Natural killer cell (primary cell): ENCODE measurements at regions not wholly inside any gene's neighbourhood (a gene's known extent, or its start where the extent isn't known, plus 50 kb on each side); places are given as distances from the start of the nearest gene placed in this dataset.
"Not testable (repeated sequence)": the region's sequence is repeated elsewhere in the genome, so short reads cannot be mapped to it uniquely, and the experiment has no call there.

Experiments
- ATAC-seq, 3 donors: fragments of 150-1000 bp in 2 of 3; fragments of 200-7000 bp in 1 of 3; cut with Tn5 transposase; 1 replicate in 1 of 3; 2 replicates in 2 of 3; pipeline ENCODE4 v1.10.0; 2021; ENCODE audit warnings: mild to moderate bottlenecking in 2 of 3, moderate library complexity in 2 of 3
- DNase-seq, 2 donors: peaks; one replicate each; pipeline versions ENCODE4 v3.0.0 to v3.0.0-alpha.2; 2013 to 2021; ENCODE audit warnings: mixed read lengths in 1 of 2
- H3K27ac ChIP-seq: one replicate; pipeline ENCODE4 v1.5.1; 2013; ENCODE audit warnings: mild to moderate bottlenecking, low read length
- H3K27me3 ChIP-seq: one replicate; pipeline ENCODE4 v1.6.1; 2013; ENCODE audit warnings: low read length; ENCODE audit not compliant: control insufficient read depth, insufficient read depth
- H3K36me3 ChIP-seq: one replicate; pipeline ENCODE4 v1.6.1; 2013; ENCODE audit warnings: low read length; ENCODE audit not compliant: control insufficient read depth, insufficient read depth
- H3K4me1 ChIP-seq: one replicate; pipeline ENCODE4 v1.6.1; 2013; ENCODE audit warnings: low read length; ENCODE audit not compliant: control insufficient read depth, insufficient read depth
- H3K4me3 ChIP-seq: one replicate; pipeline ENCODE4 v1.5.1; 2013; ENCODE audit warnings: low read length
- H3K9me3 ChIP-seq: one replicate; pipeline ENCODE4 v1.6.1; 2013; ENCODE audit warnings: low read length; ENCODE audit not compliant: control insufficient read depth, insufficient read depth
- H3K27ac Mint-ChIP-seq, 2 donors: one replicate each; pipeline ENCODE4 v1.8.0; 2022; ENCODE audit warnings: mild to moderate bottlenecking in 2 of 2, mixed read lengths in 2 of 2, moderate library complexity in 1 of 2
- H3K27me3 Mint-ChIP-seq, 2 donors: one replicate each; pipeline ENCODE4 v1.8.0; 2022; ENCODE audit warnings: low read depth in 2 of 2, mixed read lengths in 2 of 2
- H3K36me3 Mint-ChIP-seq: one replicate; pipeline ENCODE4 v1.8.0; 2022; ENCODE audit warnings: mixed read lengths
- H3K4me1 Mint-ChIP-seq, 2 donors: one replicate each; pipeline ENCODE4 v1.8.0; 2022; ENCODE audit warnings: mixed read lengths in 2 of 2
- H3K4me3 Mint-ChIP-seq: one replicate; pipeline ENCODE4 v1.8.0; 2022; ENCODE audit warnings: mild to moderate bottlenecking, moderate library complexity, mixed read lengths
- H3K9me3 Mint-ChIP-seq, 2 donors: one replicate each; pipeline ENCODE4 v1.8.0; 2022; ENCODE audit warnings: mixed read lengths in 2 of 2
- CTCF ChIP-seq: fragments of 200-600 bp; IDR thresholded peaks from one replicate; pipeline ENCODE4 v1.8.0; 2022; ENCODE audit warnings: antibody characterized with exemption
- WGBS: methylation state at CpG from one replicate; pipeline ENCODE4 v1.1.7; 2013; ENCODE audit warnings: missing lambda C conversion rate; ENCODE audit not compliant: insufficient coverage; 5-methylcytosine and 5-hydroxymethylcytosine counted together
- intact Hi-C: fragments of 100-400 bp; cut with micrococcal nuclease; formaldehyde crosslinking; loops from one replicate; pipeline ENCODE4 v1.14.2; 2022

- no peaks in the 10 kb centered on the region for H3K4me1 Mint-ChIP-seq
- no peak overlapping the region for H3K27ac Mint-ChIP-seq
- Histone ChIP-seq H3K9me3 (no peaks in the 10 kb centered on the region), H3K36me3 (no peaks in the 10 kb centered on the region), H3K27me3 (no peaks in the 10 kb centered on the region), H3K27ac (no peak overlapping the region), H3K4me1 (no peaks in the 10 kb centered on the region), H3K4me3 (no peak overlapping the region)
- intact Hi-C loops: no loop called here
- DNase-seq (no peak), ATAC-seq (no peak)
- H3K9me3 Mint-ChIP-seq: peaks cover 6 to 11% of the 10 kb centered on the region in 2 donors
- no peaks in the 10 kb centered on the region for H3K27me3 Mint-ChIP-seq
- H3K4me3 Mint-ChIP-seq: no peak overlapping the region
- no peaks in the 10 kb centered on the region for H3K36me3 Mint-ChIP-seq
- no peak for TF ChIP-seq CTCF
Observed at GRCh38 chr14:38567703-38568102, 311.8 kb upstream of the CLEC14A start.

- H3K27me3 ChIP-seq: no peaks in the 10 kb centered on the region
- H3K4me1 ChIP-seq: no peaks in the 10 kb centered on the region
- Mint-ChIP-seq H3K27ac (no peak overlapping the region), H3K27me3 (no peaks in the 10 kb centered on the region), H3K36me3 (no peaks in the 10 kb centered on the region), H3K4me3 (no peak overlapping the region), H3K4me1 (no peaks in the 10 kb centered on the region), H3K9me3 (peaks cover 10 to 18% of the 10 kb centered on the region in 2 donors)
- DNase-seq (no peak), ATAC-seq (no peak)
- H3K36me3 ChIP-seq: no peaks in the 10 kb centered on the region
- H3K9me3 ChIP-seq: peaks cover 21% of the 10 kb centered on the region
- no peak overlapping the region for H3K4me3 ChIP-seq
- no peak for TF ChIP-seq CTCF
- intact Hi-C loops: no loop called here
- H3K27ac ChIP-seq: no peak overlapping the region
Observed at GRCh38 chr14:38561657-38562056, 305.8 kb upstream of the CLEC14A start.

- no peaks in the 10 kb centered on the region for H3K36me3 Mint-ChIP-seq
Observed at GRCh38 chr14:38559711-38560110, 303.8 kb upstream of the CLEC14A start.

GRCh38 chr14:38557391-38557790 lies 301.5 kb upstream of the CLEC14A start:
- H3K4me1 Mint-ChIP-seq, intact Hi-C loops, H3K27me3 Mint-ChIP-seq, H3K36me3 ChIP-seq, H3K4me3 Mint-ChIP-seq, ATAC-seq, H3K27ac Mint-ChIP-seq, DNase-seq, H3K4me3 ChIP-seq, H3K27ac ChIP-seq, H3K27me3 ChIP-seq, H3K4me1 ChIP-seq, H3K36me3 Mint-ChIP-seq: not testable (repeated sequence)
- H3K9me3 ChIP-seq: peaks cover 23% of the 10 kb centered on the region
- peaks cover 5 to 17% of the 10 kb centered on the region in 2 donors for H3K9me3 Mint-ChIP-seq

More at GRCh38 chr14:38559711-38560110, 303.8 kb upstream of the CLEC14A start:
- no peaks in the 10 kb centered on the region for H3K27me3 ChIP-seq
- H3K4me1 ChIP-seq: no peaks in the 10 kb centered on the region
- TF ChIP-seq CTCF: no peak
- no peak for DNase-seq
- no peak for ATAC-seq
- Mint-ChIP-seq H3K9me3 (peaks cover 10 to 17% of the 10 kb centered on the region in 2 donors), H3K27ac (no peak overlapping the region), H3K4me3 (no peak overlapping the region), H3K27me3 (no peaks in the 10 kb centered on the region), H3K4me1 (no peaks in the 10 kb centered on the region)
- peaks cover 21% of the 10 kb centered on the region for H3K9me3 ChIP-seq
- 62% methylated on average over 2 of the region's 2 CpGs for WGBS
- no peak overlapping the region for H3K4me3 ChIP-seq
- intact Hi-C loops: no loop called here
- H3K36me3 ChIP-seq: no peaks in the 10 kb centered on the region
- no peak overlapping the region for H3K27ac ChIP-seq
